T47D (cell line): ENCODE measurements at regions not wholly inside any gene's neighbourhood (a gene's known extent, or its start where the extent isn't known, plus 50 kb on each side); places are given as distances from the start of the nearest gene placed in this dataset.

ENCODE experiments used
- DNase-seq, 2 experiments: peaks; one replicate each; pipeline versions ENCODE4 v3.0.0 to v3.0.0-alpha.2; 2011 to 2012; ENCODE audit warnings: low read depth in 1 of 2, low spot score in 1 of 2
- JUND ChIP-seq: IDR thresholded peaks from 2 replicates; pipeline ENCODE4 v1.6.1; 2012; ENCODE audit warnings: low read depth
- in situ Hi-C: cut with HindIII; loops from 2 replicates; pipeline ENCODE4 v1.10.0; 2016; ENCODE audit warnings: low sequenced_read_pairs, low pct_unique_long_range_greater_than_20kb

DNA sequence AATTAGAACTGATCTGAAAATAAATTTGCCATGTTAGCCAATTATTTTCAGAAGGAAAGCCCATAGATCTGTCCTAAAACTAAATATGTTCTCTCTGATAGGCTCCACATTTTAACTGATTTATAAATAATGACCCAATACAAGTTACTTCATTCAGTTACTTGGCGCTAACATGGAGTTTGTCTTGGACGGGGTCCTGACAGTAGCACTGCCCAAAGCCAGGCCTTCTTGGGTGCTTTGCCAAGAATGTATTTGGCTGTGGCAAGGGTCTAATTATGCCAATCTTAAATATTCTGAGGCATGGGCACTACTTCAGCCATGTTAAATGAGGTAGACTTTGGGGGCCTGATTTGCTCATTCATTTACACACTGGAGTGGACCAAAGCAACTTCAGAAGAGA is 135.0 kb upstream of the PKDCC start:
- TF ChIP-seq JUND: no peak
- DNase-seq: no peak
- in situ Hi-C loops: no loop called here

DNA sequence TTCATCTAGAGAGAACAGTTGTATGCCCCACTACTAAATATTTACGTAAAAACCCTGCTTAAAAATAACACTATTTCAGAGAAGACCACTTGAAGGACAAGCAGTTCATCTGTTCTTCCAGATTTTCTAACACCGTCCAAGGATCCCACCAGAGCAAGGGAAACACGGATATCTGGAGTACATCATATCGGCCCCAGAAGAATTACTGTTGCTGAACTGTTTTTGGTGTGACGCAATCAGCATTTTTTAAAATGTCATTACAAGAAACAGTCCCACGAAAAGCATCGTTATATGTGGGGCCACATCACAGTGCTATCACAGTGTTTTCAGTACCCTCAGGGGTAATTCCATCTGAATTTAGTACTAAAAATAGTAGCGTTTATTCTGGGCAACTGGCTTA is 134.5 kb upstream of the PKDCC start:
- no peak for TF ChIP-seq JUND
- in situ Hi-C loops: no loop called here
- DNase-seq: no peak

- in situ Hi-C loops: no loop called here
- DNase-seq: no peak
- no peak for TF ChIP-seq JUND
These were observed 133.8 kb upstream of the PKDCC start for GRCh38 chr2:41913921-41914609.

- no peak for DNase-seq
- no peak for TF ChIP-seq JUND
- in situ Hi-C loops: no loop called here
These were observed 132.9 kb upstream of the PKDCC start for GRCh38 chr2:41914936-41915335.

DNA sequence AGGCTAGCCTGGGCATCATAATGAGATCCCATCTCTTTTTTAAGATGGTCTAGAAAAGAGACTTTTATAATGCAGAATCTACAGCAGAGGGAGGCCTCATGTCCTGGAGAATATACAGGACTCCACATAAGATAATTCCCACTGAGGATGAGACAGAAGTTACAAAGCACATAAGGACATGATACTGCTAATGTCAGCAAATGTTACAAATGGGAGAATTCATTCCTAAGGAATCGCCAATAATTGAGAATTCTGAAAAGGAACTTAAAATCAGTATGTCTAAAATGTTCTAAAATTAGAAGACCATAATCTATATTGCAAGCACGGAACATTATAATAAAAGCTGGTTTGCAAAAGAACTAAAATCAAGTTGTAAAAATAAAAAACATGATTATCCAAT is 131.6 kb upstream of the PKDCC start:
- in situ Hi-C loops: no loop called here
- DNase-seq: no peak
- TF ChIP-seq JUND: no peak

- in situ Hi-C loops: no loop called here
- DNase-seq: no peak
- TF ChIP-seq JUND: no peak
These were observed 130.2 kb upstream of the PKDCC start for GRCh38 chr2:41917587-41917986.

DNA sequence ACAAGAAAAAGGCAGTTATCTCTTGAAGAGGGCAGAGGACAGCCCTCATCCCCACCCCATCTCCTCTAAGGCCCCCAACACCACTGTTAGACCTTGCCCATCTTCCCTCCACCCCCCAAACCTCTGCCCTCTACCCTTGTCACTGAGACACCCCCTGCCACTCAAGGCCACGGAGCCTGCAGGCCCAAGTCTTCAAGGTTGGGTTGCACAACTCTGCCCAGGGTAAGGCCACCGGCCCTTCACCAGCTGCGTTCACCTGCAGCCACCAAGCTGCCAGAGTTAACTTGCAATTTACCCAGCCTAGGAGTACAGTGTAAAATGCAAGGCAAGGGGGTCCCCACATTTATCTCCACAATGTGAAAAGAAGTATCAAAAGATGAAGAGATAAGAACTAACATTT is 128.7 kb upstream of the PKDCC start:
- in situ Hi-C loops: no loop called here
- DNase-seq: no peak
- no peak for TF ChIP-seq JUND

DNA sequence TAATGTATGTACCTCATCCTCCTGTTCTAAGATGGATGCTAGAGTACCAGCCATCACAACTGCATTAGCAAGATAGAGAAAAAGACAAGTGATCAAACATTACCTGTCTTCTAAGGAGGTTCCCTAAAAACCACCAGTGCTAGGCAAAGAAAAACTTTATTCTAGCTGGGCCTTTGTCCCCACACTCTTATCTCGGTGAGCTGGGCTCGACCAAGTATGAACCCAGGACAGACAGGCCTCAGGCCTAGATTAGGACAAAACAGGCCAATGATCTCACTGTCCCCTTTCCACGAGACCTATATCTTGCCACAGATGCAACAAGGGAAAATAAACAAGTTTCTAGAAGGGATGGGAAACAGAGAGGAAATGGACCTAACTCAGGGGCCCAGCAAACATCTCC is 127.6 kb upstream of the PKDCC start:
- TF ChIP-seq JUND: no peak
- in situ Hi-C loops: no loop called here
- no peak for DNase-seq

GRCh38 chr2:41920812-41921211 is 127.0 kb upstream of the PKDCC start:
- no peak for TF ChIP-seq JUND
- DNase-seq: no peak
- in situ Hi-C loops: no loop called here

- no peak for DNase-seq
- no peak for TF ChIP-seq JUND
- in situ Hi-C loops: no loop called here
These were observed 125.6 kb upstream of the PKDCC start for GRCh38 chr2:41922177-41922576.

GRCh38 chr2:41923156-41923786 is 124.5 kb upstream of the PKDCC start:
- in situ Hi-C loops: no loop called here
- DNase-seq: no peak
- TF ChIP-seq JUND: no peak

GRCh38 chr2:41924024-41924423 is 123.8 kb upstream of the PKDCC start:
- no peak for DNase-seq
- in situ Hi-C loops: no loop called here
- TF ChIP-seq JUND: no peak

- DNase-seq: no peak
These were observed 123.0 kb upstream of the PKDCC start for GRCh38 chr2:41924709-41925408.

More at GRCh38 chr2:41924709-41925408, 123.0 kb upstream of the PKDCC start:
- no peak for TF ChIP-seq JUND
- in situ Hi-C loops: no loop called here
